ENCODE measurements at regions not wholly inside any gene's neighbourhood (a gene's known extent, or its start where the extent isn't known, plus 50 kb on each side); places are given as distances from the start of the nearest gene placed in this dataset.

DNA sequence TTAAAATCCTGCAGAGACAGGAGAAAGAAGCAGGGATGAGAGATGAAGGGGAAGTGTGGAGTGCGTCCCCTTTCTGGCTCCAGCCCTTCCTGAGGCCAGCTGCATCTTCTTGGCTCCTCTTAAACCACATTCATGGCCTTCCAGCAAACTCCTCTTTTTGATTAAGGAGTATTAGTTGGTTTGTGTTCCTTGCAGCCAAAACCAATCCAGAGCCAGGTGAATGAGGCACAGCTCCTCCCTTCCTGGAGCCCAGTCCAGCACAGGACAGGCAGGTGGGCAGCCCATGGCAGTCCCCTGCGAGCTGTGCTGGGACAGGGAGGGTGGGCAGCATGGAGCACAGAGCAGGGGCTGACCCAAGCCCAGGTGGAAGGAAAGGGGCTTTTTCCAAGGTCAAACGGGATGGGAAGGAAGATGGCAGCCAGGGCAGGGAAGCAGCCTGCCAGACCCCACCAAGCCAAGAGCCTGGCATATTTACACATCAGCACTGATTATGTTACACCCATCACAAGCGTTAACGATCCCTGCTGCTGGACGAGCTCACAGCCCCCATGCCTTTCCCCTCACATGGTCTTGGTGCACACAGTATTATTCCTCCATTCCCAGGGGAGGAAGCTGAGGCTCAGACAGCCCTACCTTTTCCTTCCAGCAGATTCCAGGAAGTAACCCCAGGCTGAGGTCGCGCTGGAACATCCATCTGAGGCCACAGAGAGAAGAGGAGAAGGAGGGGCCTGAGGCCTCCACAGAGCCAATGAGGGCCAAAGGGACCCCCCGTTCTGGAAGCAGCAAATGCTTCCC lies 175.6 kb downstream of the SMAD6 start:
- H3K9ac ChIP-seq (ENCODE audit: extremely low read depth, insufficient read length, low read length): no peak overlapping the region
- no peak overlapping the region for H2BK15ac ChIP-seq (ENCODE audit: low read depth, low read length)
- no peak overlapping the region for H2BK20ac ChIP-seq (ENCODE audit: low read depth, low read length, poor library complexity, severe bottlenecking)
- H2BK5ac ChIP-seq (ENCODE audit: insufficient read length, low read length): no peak overlapping the region
- H4K8ac ChIP-seq (replicated peaks; ENCODE audit: insufficient read length, low read depth, low read length): no peak overlapping the region
- no peak overlapping the region for H3K56ac ChIP-seq (ENCODE audit: insufficient read length, low read depth, low read length)
- no peaks in the 10 kb centered on the region for H3K79me2 ChIP-seq (ENCODE audit: insufficient read depth, low read length)
- H2BK12ac ChIP-seq (ENCODE audit: insufficient read length, low read depth, low read length): no peak overlapping the region
- H3K23me2 ChIP-seq (ENCODE audit: insufficient read length, low read depth, low read length, poor library complexity, severe bottlenecking): no peaks in the 10 kb centered on the region
- H4K91ac ChIP-seq (ENCODE audit: insufficient read length, low read depth, low read length): no peak overlapping the region
- H3K18ac ChIP-seq (ENCODE audit: insufficient read length, low read depth, low read length): no peak overlapping the region
- H3K4me2 ChIP-seq (ENCODE audit: insufficient read depth, insufficient read length, low read length): no peak overlapping the region
- no peak overlapping the region for H3K4ac ChIP-seq (ENCODE audit: low read depth, low read length)
- TF ChIP-seq, protein P1, sequence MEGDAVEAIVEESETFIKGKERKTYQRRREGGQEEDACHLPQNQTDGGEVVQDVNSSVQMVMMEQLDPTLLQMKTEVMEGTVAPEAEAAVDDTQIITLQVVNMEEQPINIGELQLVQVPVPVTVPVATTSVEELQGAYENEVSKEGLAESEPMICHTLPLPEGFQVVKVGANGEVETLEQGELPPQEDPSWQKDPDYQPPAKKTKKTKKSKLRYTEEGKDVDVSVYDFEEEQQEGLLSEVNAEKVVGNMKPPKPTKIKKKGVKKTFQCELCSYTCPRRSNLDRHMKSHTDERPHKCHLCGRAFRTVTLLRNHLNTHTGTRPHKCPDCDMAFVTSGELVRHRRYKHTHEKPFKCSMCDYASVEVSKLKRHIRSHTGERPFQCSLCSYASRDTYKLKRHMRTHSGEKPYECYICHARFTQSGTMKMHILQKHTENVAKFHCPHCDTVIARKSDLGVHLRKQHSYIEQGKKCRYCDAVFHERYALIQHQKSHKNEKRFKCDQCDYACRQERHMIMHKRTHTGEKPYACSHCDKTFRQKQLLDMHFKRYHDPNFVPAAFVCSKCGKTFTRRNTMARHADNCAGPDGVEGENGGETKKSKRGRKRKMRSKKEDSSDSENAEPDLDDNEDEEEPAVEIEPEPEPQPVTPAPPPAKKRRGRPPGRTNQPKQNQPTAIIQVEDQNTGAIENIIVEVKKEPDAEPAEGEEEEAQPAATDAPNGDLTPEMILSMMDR (conservative IDR thresholded peaks at IDR 0.05): no peak
- H3K27ac ChIP-seq (ENCODE audit: insufficient read length, low read depth, low read length): no peak overlapping the region
- no peaks in the 10 kb centered on the region for H3K36me3 Mint-ChIP-seq (ENCODE audit: insufficient read depth in 1 of 3, low read depth in 3 of 3)
- no peaks in the 10 kb centered on the region for H4K20me1 ChIP-seq (ENCODE audit: control insufficient read depth, insufficient read depth, insufficient read length)
- no peak overlapping the region for H3K23ac ChIP-seq (ENCODE audit: insufficient read length, low read depth, low read length)
- H3K4me1 Mint-ChIP-seq: peaks cover 9 to 14% of the 10 kb centered on the region in 2 experiments; a peak in 3 of 4 replicates
- no peak overlapping the region for H3K4me3 Mint-ChIP-seq
- H3K27ac Mint-ChIP-seq: no peak overlapping the region
- H2AFZ ChIP-seq (ENCODE audit: low read length): no peak overlapping the region
- no peaks in the 10 kb centered on the region for H3K9me3 ChIP-seq (ENCODE audit: control insufficient read depth, low read depth, low read length)
- WGBS (ENCODE audit: extremely low coverage, insufficient read length, low lambda C conversion rate): no CpG with 5 or more reads among the region's 9 CpGs
- no peaks in the 10 kb centered on the region; the same call in none of the 2 replicates for H3K27me3 Mint-ChIP-seq (ENCODE audit: low read depth)
- H3K79me1 ChIP-seq (ENCODE audit: insufficient read depth, low read depth, low read length, poor library complexity, severe bottlenecking): no peaks in the 10 kb centered on the region
- H2AK5ac ChIP-seq (ENCODE audit: insufficient read length, low read length): no peak overlapping the region
- H3K9me3 Mint-ChIP-seq: no peaks in the 10 kb centered on the region
- no peak for DNase-seq
- H3K14ac ChIP-seq (ENCODE audit: insufficient read depth, low read length): no peak overlapping the region; the same call in 1 of the 2 replicates
- no peak overlapping the region for H2BK120ac ChIP-seq (ENCODE audit: low read depth, low read length, poor library complexity, severe bottlenecking)
- H3K27me3 ChIP-seq (ENCODE audit: insufficient read depth, low read length): no peaks in the 10 kb centered on the region
- H4K5ac ChIP-seq (ENCODE audit: insufficient read length, low read depth, low read length): no peak overlapping the region
- no peaks in the 10 kb centered on the region; the same call in 1 of the 2 replicates for H3K4me1 ChIP-seq (ENCODE audit: insufficient read depth, low read length)
- H3T11ph ChIP-seq (ENCODE audit: low read length): no peak overlapping the region

Measured in H9 (cell line).